HAP-1 (cell line): ENCODE measurements at regions not wholly inside any gene's neighbourhood (a gene's known extent, or its start where the extent isn't known, plus 50 kb on each side); places are given as distances from the start of the nearest gene placed in this dataset.

ENCODE experiments used
- DNase-seq, 2 experiments: peaks; one replicate each; pipeline ENCODE4 v3.0.0-alpha.2; 2016 to 2020; ENCODE audit warnings: low spot score in 2 of 2
- H3K27me3 ChIP-seq: fragments of 250-450 bp; sonication (Bioruptor Pico); 2 replicates; pipeline ENCODE4 v1.5.1; 2020; ENCODE audit warnings: low read depth, mild to moderate bottlenecking, moderate library complexity
- H3K36me3 ChIP-seq: fragments of 250-450 bp; sonication (Bioruptor Pico); replicated peaks from 2 replicates; pipeline ENCODE4 v1.5.1; 2020; ENCODE audit warnings: mild to moderate bottlenecking
- H3K4me1 ChIP-seq: fragments of 250-450 bp; sonication (Bioruptor Pico); 2 replicates; pipeline ENCODE4 v1.5.1; 2020; ENCODE audit warnings: mild to moderate bottlenecking
- H3K4me3 ChIP-seq: fragments of 250-450 bp; sonication (Bioruptor Pico); 2 replicates; pipeline ENCODE4 v1.5.1; 2020; ENCODE audit warnings: mild to moderate bottlenecking, moderate library complexity
- H3K9me3 ChIP-seq: fragments of 250-450 bp; sonication (Bioruptor Pico); 2 replicates; pipeline ENCODE4 v1.5.1; 2020; ENCODE audit warnings: mild to moderate bottlenecking, moderate library complexity
- in situ Hi-C: fragments of 300-500 bp; cut with MboI; formaldehyde crosslinking; loops from 3 replicates; pipeline ENCODE4 v1.14.3; 2020; ENCODE audit warnings: low sequenced_read_pairs, inconsistent platforms, mixed read lengths

DNA sequence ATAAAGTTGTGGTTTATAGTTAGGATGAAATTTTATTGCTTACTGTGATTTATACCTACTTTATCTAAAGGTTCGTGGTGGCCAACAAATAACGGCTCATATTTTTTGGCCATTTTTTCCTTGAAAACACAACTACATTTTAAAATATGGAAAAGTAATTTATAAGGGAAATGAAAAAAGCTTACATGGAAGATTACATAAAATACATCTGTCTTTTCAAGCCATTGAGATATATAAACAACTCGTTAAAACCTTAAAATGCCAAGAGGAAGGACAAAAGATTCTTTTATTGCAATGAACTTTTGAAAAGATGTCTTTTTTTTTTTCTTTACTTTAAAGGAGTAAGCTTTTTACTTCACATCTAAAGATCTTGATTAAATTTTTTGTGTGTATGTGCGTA, 55.4 kb upstream of the EYA4 start:
- Histone ChIP-seq H3K9me3 (no peaks in the 10 kb centered on the region), H3K4me1 (no peaks in the 10 kb centered on the region; the same call in 1 of the 2 replicates), H3K4me3 (no peak overlapping the region), H3K27me3 (no peaks in the 10 kb centered on the region), H3K36me3 (no peaks in the 10 kb centered on the region)
- in situ Hi-C loops = loop anchor here (25.0 kb wide), 1 partner anchor 377 kb away; no protein-coding TSS in a partner anchor
- DNase-seq = no peak

DNA sequence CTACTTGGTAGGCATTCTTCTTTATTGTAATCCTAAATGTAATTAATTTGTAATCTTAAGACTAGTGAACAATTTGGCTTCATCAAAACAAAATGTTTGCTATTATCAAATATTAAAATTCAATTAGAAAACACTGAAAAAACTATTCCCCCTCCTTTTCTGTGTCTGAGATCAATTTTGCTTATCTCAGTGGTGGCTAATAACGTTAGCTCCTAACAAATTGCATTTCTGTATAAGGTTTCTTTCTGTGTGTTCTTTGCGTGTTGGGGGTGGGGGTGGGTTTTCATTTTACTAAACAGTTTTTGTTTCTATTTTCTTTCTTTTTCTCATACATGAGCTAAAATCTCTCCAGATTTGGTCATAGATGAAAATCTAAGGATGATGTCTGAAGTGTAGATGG, 54.0 kb upstream of the EYA4 start:
- in situ Hi-C loops = loop anchor here (25.0 kb wide), 1 partner anchor 375 kb away; no protein-coding TSS in a partner anchor
- Histone ChIP-seq H3K36me3 (no peaks in the 10 kb centered on the region), H3K27me3 (no peaks in the 10 kb centered on the region), H3K4me1 (no peaks in the 10 kb centered on the region; the same call in 1 of the 2 replicates), H3K9me3 (no peaks in the 10 kb centered on the region), H3K4me3 (no peak overlapping the region)
- DNase-seq = no peak

DNA sequence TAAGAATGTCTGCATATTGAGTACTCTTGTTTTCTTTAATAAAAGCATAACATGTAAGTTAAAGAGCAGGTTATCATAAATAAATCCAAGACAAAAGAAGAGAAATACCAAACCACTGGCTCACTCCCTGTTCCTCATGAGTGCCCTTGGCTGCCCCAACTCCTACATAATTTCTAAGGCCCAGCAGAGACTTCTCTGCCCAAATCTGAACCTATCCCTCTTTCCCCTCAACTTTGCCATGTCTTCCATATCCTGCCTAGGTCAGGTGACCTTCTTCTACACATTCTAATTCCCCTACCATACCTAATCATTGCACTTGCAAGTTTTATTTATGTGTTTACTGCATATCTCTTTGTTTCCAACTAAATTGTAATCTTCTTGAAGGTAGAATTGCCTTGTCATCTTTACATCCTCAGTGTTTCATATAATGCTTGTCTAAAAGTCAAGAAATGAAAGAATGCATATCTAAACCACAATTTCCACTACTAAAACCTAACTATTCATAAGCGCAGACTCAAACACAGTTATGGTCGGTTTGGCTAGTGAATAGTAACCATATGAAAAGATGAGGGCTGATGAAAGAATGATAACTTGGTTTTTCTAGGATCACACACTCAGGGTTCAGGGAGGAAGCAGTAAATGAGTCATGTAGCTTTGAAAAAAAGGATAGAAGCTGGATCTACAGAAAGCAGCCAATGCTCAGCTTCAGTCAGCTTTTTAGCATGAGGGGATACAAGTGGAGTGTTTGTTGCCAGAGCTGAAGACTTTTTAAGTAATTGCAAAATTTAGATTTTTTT, 53.3 kb upstream of the EYA4 start:
- in situ Hi-C loops = loop anchor here (25.0 kb wide), 1 partner anchor 374 kb away; no protein-coding TSS in a partner anchor
- DNase-seq = no peak

DNA sequence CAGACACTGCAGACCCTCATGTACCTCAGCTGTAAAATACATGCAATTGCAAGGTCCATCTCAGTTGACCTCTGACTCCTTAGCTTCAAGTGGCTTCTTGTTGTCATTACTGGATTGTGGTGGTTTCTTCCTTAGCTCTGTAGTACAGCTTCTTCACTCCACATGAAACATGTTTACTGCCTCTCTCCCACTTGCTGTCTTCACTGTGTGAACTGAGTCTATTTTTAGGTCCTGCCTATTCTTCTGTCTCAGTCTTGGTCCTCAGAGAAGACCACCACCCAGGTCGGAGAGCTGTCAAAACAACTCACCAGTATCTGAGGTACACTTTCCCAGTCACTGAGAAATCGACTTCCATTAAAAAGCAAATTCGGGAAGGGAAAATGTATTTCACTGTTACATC, 50.2 kb upstream of the EYA4 start:
- no peak for DNase-seq
- Histone ChIP-seq H3K27me3 (no peaks in the 10 kb centered on the region), H3K9me3 (no peaks in the 10 kb centered on the region), H3K4me1 (no peaks in the 10 kb centered on the region), H3K4me3 (no peak overlapping the region), H3K36me3 (no peaks in the 10 kb centered on the region)
- in situ Hi-C loops = loop anchor here (25.0 kb wide), 1 partner anchor 371 kb away; no protein-coding TSS in a partner anchor

More for the DNA sequence above, 53.3 kb upstream of the EYA4 start:
- Histone ChIP-seq H3K27me3 (no peaks in the 10 kb centered on the region), H3K4me1 (no peaks in the 10 kb centered on the region; the same call in 1 of the 2 replicates), H3K36me3 (no peaks in the 10 kb centered on the region), H3K4me3 (no peak overlapping the region), H3K9me3 (no peaks in the 10 kb centered on the region)

DNA sequence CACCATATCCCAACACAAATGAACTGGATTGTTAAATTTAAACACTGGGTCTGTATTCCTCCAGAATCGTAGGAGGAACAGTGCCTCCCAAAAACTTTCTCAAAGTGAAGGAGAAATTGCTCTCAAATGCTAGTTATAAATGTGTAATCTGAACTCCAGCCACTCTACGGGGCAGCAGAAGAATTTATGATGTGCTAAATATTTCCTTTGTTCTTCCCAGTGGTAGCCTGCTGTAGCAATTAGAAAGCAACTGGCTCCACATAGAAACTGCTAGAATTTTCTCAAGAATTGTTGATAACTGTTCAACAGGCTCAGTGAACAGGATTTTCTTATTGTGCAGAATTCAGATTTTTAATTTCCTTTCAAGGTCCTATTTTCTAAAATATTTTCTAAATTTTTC, 49.8 kb upstream of the EYA4 start:
- no peaks in the 10 kb centered on the region for H3K36me3 ChIP-seq

More for the DNA sequence above, 49.8 kb upstream of the EYA4 start:
- no peaks in the 10 kb centered on the region for H3K9me3 ChIP-seq
- no peaks in the 10 kb centered on the region for H3K4me1 ChIP-seq
- H3K4me3 ChIP-seq = no peak overlapping the region
- in situ Hi-C loops = loop anchor here (25.0 kb wide), 1 partner anchor 371 kb away; no protein-coding TSS in a partner anchor
- no peak for DNase-seq
- no peaks in the 10 kb centered on the region for H3K27me3 ChIP-seq
